Heart left ventricle (tissue), 13 donors: ENCODE measurements at regions not wholly inside any gene's neighbourhood (a gene's known extent, or its start where the extent isn't known, plus 50 kb on each side); places are given as distances from the start of the nearest gene placed in this dataset.

Experiments
- CTCF ChIP-seq, 12 donors: fragments of 200-600 bp; sonication (generic) in 4 of 12; IDR thresholded peaks; one replicate each; pipeline versions ENCODE4 v1.5.0 to v1.8.0; 2018 to 2022; ENCODE audit warnings: antibody characterized with exemption in 12 of 12, mild to moderate bottlenecking in 5 of 12
- POLR2A ChIP-seq, 2 donors: fragments of 450-650 bp; IDR thresholded peaks; one replicate each; pipeline ENCODE4 v1.6.1; 2017; ENCODE audit warnings: antibody characterized with exemption in 2 of 2, mild to moderate bottlenecking in 2 of 2, moderate library complexity in 2 of 2
- donor health status: ischemic (EF 13 %, LVEDD 7.1; RV severe dilation, severe dysfunction).
- donor health status: DM: no; HTN: yes; CAD: no.
- donor health status: DM: no; HTN: no; CAD: no.
- donor health status: ischemic (EF 25% LVEDD 6.9; RV normal size, moderate dysfunction).
- donor health status: ischemic (EF 25% LVEDD 5.7; RV mildly dilated, moderate dysfunction).
- donor health status: ischemic (EF 35%, LVEDD 5.7; RV mildly dilated, moderate dysfunction).
- donor health status: nonischemic (EF 11% LVEDD 7.7; RV severe dilation, severe dysfunction).
- donor health status: DM: yes; HTN: yes; CAD: no.
- donor health status: PGD.
- donor health status: ischemic (EF 29% LVEDD 5.4; RV normal size, mild dysfunction).
- donor health status: nonischemic (EF 23%, LVEDD 6.1; RV moderate dilation, normal function).

DNA sequence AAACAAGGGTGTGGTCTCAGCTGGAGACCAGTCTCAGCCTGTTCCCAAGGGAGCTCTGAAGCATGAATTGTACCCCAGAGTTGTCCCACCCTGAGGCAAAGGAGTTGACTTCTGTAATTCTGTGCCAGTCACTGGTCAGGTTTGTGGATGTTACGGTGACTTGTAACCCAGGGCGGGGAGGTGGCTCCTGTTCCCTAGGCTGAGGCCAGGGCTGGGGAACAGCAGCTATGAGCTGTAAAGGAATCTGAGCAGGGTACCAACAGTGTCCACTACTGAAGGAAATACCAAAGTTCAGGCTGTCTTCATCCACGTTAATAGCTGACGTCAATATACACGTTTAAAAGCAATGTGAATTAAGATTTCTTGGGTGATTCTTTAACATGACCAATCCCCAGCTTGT is 266.2 kb downstream of the ABHD5 start:
- TF ChIP-seq CTCF (IDR thresholded peaks at IDR 0.05), result no peak
- TF ChIP-seq POLR2A (IDR thresholded peaks at IDR 0.05), result no peak
